PC-3 (cell line): ENCODE measurements at regions not wholly inside any gene's neighbourhood (a gene's known extent, or its start where the extent isn't known, plus 50 kb on each side); places are given as distances from the start of the nearest gene placed in this dataset.

Experiments used
- ATAC-seq: fragments of 200-7000 bp; cut with Tn5 transposase; 2 replicates; pipeline ENCODE4 v1.9.1; 2020; ENCODE audit warnings: mild to moderate bottlenecking, moderate library complexity
- BruUV-seq: library from RNA; stranded (reverse); fragments of 400-500 nt; replicated peaks from 2 replicates; lab custom pipeline; 2021; lab: Mats Ljungman, UMichigan
- CTCF ChIA-PET: fragments of 300-600 bp; sonication (Branson Sonifier 250); formaldehyde crosslinking; loops from one replicate; lab custom pipeline; 2022; ENCODE audit warnings: antibody characterized with exemption; lab: Charles Lee
- POLR2A ChIA-PET: fragments of 300-600 bp; sonication (Branson Sonifier 250); formaldehyde crosslinking; loops from one replicate; lab custom pipeline; 2022; ENCODE audit warnings: antibody characterized with exemption; ENCODE audit not compliant: unreplicated experiment; lab: Charles Lee
- DNase-seq: peaks from one replicate; pipeline ENCODE4 v3.0.0-alpha.2; 2015
- H2AFZ ChIP-seq: fragments of 300-600 bp; sonication (generic); 2 replicates; pipeline ENCODE4 v1.6.0; 2016; ENCODE audit warnings: antibody characterized with exemption, low read length
- H3F3A ChIP-seq: fragments of 300-600 bp; sonication (generic); one replicate; pipeline ENCODE4 v1.6.0; 2017; ENCODE audit warnings: antibody characterized with exemption, low read length, control low read depth, mild to moderate bottlenecking; ENCODE audit not compliant: unreplicated experiment
- H3K27ac ChIP-seq: fragments of 300-600 bp; sonication (generic); 2 replicates; pipeline ENCODE4 v1.5.1; 2016; ENCODE audit warnings: mild to moderate bottlenecking, low read length
- H3K27me3 ChIP-seq: fragments of 300-600 bp; sonication (generic); 2 replicates; pipeline ENCODE4 v1.6.1; 2016; ENCODE audit warnings: low read length, mixed read lengths
- H3K36me3 ChIP-seq: fragments of 300-600 bp; sonication (generic); 2 replicates; pipeline ENCODE4 v1.6.1; 2016; ENCODE audit warnings: low read depth, mixed run types, low read length, mixed read lengths
- H3K4me1 ChIP-seq: fragments of 300-600 bp; sonication (generic); 2 replicates; pipeline ENCODE4 v1.5.1; 2016; ENCODE audit warnings: low read length; ENCODE audit not compliant: insufficient read depth
- H3K4me2 ChIP-seq: fragments of 300-600 bp; sonication (generic); 2 replicates; pipeline ENCODE4 v1.6.0; 2016; ENCODE audit warnings: low read length
- H3K4me3 ChIP-seq: fragments of 300-600 bp; sonication (generic); 2 replicates; pipeline ENCODE4 v1.5.1; 2016; ENCODE audit warnings: mild to moderate bottlenecking, low read length, mixed read lengths
- H3K79me2 ChIP-seq: fragments of 300-600 bp; sonication (generic); 2 replicates; pipeline ENCODE4 v1.6.1; 2017; ENCODE audit warnings: low read length, mixed read lengths
- H3K9ac ChIP-seq: fragments of 300-600 bp; sonication (generic); 2 replicates; pipeline ENCODE4 v1.6.0; 2016; ENCODE audit warnings: mild to moderate bottlenecking, low read length
- H3K9me2 ChIP-seq: fragments of 300-600 bp; sonication (generic); replicated peaks from 2 replicates; pipeline ENCODE4 v1.6.1; 2016; ENCODE audit warnings: mixed run types, low read length, mixed read lengths
- H3K9me3 ChIP-seq: fragments of 300-600 bp; sonication (generic); 2 replicates; pipeline ENCODE4 v1.6.1; 2016; ENCODE audit warnings: low read length, mixed read lengths
- H4K20me1 ChIP-seq: fragments of 300-600 bp; sonication (generic); 2 replicates; pipeline ENCODE4 v1.6.1; 2016; ENCODE audit warnings: low read length, mixed read lengths
- EZH2 ChIP-seq: fragments of 300-600 bp; sonication (generic); IDR thresholded peaks from one replicate; pipeline ENCODE4 v1.6.1; 2017; ENCODE audit warnings: antibody characterized with exemption, mild to moderate bottlenecking, low read length; ENCODE audit not compliant: unreplicated experiment
- EZH2phosphoT487 ChIP-seq: fragments of 300-600 bp; sonication (generic); IDR thresholded peaks from 2 replicates; pipeline ENCODE4 v1.6.1; 2018; ENCODE audit warnings: mild to moderate bottlenecking, antibody characterized with exemption, low read length, borderline replicate concordance
- intact Hi-C: fragments of 100-400 bp; cut with micrococcal nuclease; formaldehyde crosslinking; loops from 2 replicates; pipeline ENCODE4 v1.9.0; 2023
- TF ChIP-seq, protein P1 (sequence below): fragments of 300-600 bp; sonication (generic); conservative IDR thresholded peaks from 2 replicates; pipeline ENCODE4 v1.5.1; 2017; ENCODE audit warnings: antibody characterized with exemption, low read depth, mild to moderate bottlenecking, low read length

DNA sequence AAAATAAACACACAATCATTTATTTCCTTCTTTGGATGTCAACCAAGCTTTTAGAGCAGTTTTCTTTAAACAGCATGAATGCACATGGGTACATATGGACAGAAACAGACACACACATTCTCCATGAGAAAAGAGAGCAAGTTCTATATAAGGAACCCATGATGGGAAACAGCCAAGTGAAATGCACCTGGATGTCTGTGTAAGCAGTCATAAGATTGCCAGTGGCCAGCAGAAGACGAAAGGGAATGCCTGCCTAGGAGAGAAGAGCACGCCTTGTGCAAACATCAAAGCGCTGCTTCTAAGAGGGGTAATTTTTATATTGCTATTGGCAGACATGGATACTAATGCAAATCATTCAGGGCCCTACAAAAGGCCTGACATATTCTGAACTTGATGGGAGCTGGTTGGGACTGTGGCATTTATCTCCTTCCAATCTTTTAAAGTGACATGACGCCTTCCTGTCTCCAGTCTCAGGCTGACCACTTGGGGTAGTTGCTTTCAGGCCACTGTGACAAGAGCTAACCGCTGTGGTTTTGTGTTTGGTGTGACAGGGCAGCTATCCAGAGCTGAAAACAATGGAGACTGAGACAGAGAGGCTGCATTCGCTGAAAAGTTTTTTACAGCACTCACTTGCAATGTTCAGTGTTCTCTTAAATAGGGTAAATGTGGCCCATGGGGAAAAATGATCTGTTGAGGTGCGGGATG, 75.0 kb upstream of the DPT start:
- ATAC-seq: no peak
- POLR2A ChIA-PET: no interaction called here

DNA sequence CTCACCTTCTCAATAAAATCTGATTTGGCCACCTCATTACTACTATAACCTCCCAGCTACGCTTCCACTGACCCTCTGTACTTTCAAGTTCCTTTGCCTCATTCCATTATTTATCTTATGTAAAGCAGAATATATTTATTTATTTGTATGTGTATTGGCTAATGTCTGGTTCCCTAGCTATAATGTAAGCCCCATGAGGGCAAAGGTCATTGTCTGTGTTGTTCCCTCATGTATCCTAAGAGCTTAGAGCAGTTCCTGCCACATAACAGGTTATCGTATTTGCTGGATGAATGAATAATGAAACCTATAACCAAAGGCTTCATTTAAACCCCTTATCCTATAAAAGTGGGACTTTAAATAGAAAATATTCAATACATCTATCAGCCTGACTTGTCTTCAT, 77.9 kb upstream of the DPT start:
- ChIA-PET CTCF (no interaction called here), POLR2A (no interaction called here)
- H3K79me2 ChIP-seq: no peaks in the 10 kb centered on the region
- intact Hi-C loops: no loop called here
- BruUV-seq: no TSS peak
- no peak overlapping the region for H3K4me2 ChIP-seq
- H3K9me2 ChIP-seq: no peaks in the 10 kb centered on the region
- H3K9ac ChIP-seq: no peak overlapping the region
- no peak overlapping the region for H3K4me3 ChIP-seq
- TF ChIP-seq, protein P1, sequence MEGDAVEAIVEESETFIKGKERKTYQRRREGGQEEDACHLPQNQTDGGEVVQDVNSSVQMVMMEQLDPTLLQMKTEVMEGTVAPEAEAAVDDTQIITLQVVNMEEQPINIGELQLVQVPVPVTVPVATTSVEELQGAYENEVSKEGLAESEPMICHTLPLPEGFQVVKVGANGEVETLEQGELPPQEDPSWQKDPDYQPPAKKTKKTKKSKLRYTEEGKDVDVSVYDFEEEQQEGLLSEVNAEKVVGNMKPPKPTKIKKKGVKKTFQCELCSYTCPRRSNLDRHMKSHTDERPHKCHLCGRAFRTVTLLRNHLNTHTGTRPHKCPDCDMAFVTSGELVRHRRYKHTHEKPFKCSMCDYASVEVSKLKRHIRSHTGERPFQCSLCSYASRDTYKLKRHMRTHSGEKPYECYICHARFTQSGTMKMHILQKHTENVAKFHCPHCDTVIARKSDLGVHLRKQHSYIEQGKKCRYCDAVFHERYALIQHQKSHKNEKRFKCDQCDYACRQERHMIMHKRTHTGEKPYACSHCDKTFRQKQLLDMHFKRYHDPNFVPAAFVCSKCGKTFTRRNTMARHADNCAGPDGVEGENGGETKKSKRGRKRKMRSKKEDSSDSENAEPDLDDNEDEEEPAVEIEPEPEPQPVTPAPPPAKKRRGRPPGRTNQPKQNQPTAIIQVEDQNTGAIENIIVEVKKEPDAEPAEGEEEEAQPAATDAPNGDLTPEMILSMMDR: no peak
- TF ChIP-seq EZH2phosphoT487 (no peak), EZH2 (no peak)
- H3K4me1 ChIP-seq: no peaks in the 10 kb centered on the region
- H4K20me1 ChIP-seq: no peaks in the 10 kb centered on the region
- no peak overlapping the region for H3K27ac ChIP-seq
- no peak for ATAC-seq
- no peaks in the 10 kb centered on the region for H3K27me3 ChIP-seq
- no peak overlapping the region for H2AFZ ChIP-seq
- no peak for DNase-seq
- no peaks in the 10 kb centered on the region for H3K36me3 ChIP-seq
- H3F3A ChIP-seq: no peaks in the 10 kb centered on the region
- no peaks in the 10 kb centered on the region for H3K9me3 ChIP-seq

More for the DNA sequence above, 75.0 kb upstream of the DPT start:
- Histone ChIP-seq H3K9me2 (no peaks in the 10 kb centered on the region), H3K36me3 (no peaks in the 10 kb centered on the region), H3K9me3 (no peaks in the 10 kb centered on the region), H3K9ac (no peak overlapping the region), H4K20me1 (no peaks in the 10 kb centered on the region), H3K79me2 (no peaks in the 10 kb centered on the region), H3K27me3 (no peaks in the 10 kb centered on the region), H3F3A (no peaks in the 10 kb centered on the region), H3K27ac (no peak overlapping the region), H3K4me2 (no peak overlapping the region), H2AFZ (no peak overlapping the region), H3K4me1 (peaks cover 9% of the 10 kb centered on the region; the same call in 1 of the 2 replicates), H3K4me3 (no peak overlapping the region)
- CTCF ChIA-PET: no interaction called here
- TF ChIP-seq, protein P1: no peak
- TF ChIP-seq EZH2 (no peak), EZH2phosphoT487 (no peak)
- no TSS peak for BruUV-seq
- intact Hi-C loops: no loop called here
- DNase-seq: no peak

DNA sequence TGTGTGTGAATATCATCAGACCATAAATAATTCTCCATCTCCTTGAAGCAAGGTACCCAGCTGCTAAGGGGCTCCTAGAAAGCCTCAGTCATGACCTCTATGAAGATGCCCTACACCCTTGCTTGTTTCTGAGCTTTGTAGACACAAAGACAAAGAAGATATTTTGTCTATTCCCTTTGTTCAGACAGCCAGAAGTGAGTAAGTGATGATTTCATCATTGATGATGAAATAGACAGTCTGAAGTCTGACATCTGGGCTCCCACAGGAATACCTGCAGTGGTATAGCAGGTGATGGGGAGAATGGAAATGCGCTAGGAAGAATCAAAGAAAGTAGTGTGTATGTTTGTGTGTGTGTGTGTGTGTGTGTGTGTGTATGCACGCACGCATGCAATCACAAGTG, 82.2 kb upstream of the DPT start:
- TF ChIP-seq, protein P1: no peak
- TF ChIP-seq EZH2: no peak
- no peak for TF ChIP-seq EZH2phosphoT487
- intact Hi-C loops: no loop called here
- no TSS peak for BruUV-seq
- Histone ChIP-seq H3F3A (no peaks in the 10 kb centered on the region), H3K9me2 (no peaks in the 10 kb centered on the region), H3K9ac (no peak overlapping the region), H4K20me1 (no peaks in the 10 kb centered on the region), H3K4me1 (no peaks in the 10 kb centered on the region), H3K79me2 (no peaks in the 10 kb centered on the region), H3K27ac (no peak overlapping the region), H3K27me3 (no peaks in the 10 kb centered on the region), H3K4me2 (no peak overlapping the region), H2AFZ (no peak overlapping the region), H3K36me3 (no peaks in the 10 kb centered on the region), H3K9me3 (no peaks in the 10 kb centered on the region), H3K4me3 (no peak overlapping the region)
- POLR2A ChIA-PET: no interaction called here
- CTCF ChIA-PET: no interaction called here
- DNase-seq (no peak), ATAC-seq (no peak)
